GM12878 (cell line): ENCODE measurements at regions not wholly inside any gene's neighbourhood (a gene's known extent, or its start where the extent isn't known, plus 50 kb on each side); places are given as distances from the start of the nearest gene placed in this dataset.

Experiments used
- ATAC-seq: fragments of 200-7000 bp; cut with Tn5 transposase; 3 replicates; pipeline ENCODE4 v1.9.1; 2020; ENCODE audit warnings: mild to moderate bottlenecking, moderate library complexity
- BruUV-seq: library from RNA; stranded (reverse); fragments of 400-500 nt; replicated peaks from 2 replicates; lab custom pipeline; 2021; lab: Mats Ljungman, UMichigan
- CTCF ChIA-PET: fragments of 300-600 bp; sonication (Branson Sonifier 250); formaldehyde crosslinking; extraction: SDS; loops from one replicate; lab custom pipeline; 2021; ENCODE audit warnings: inconsistent platforms; lab: Yijun Ruan, JAX
- POLR2A ChIA-PET: fragments of 350-600 bp; formaldehyde crosslinking; extraction: SDS; loops from one replicate; lab custom pipeline; 2021; ENCODE audit warnings: inconsistent platforms; lab: Charles Lee
- RAD21 ChIA-PET: fragments of 300-600 bp; sonication (Branson Sonifier 250); formaldehyde crosslinking; loops from one replicate; lab custom pipeline; 2023; ENCODE audit warnings: antibody characterized with exemption; ENCODE audit not compliant: unreplicated experiment; lab: Charles Lee
- SMC1A ChIA-PET: fragments of 300-600 bp; sonication (Branson Sonifier 250); formaldehyde crosslinking; loops from one replicate; lab custom pipeline; 2023; ENCODE audit not compliant: unreplicated experiment, uncharacterized antibody; lab: Charles Lee
- DNase-seq: peaks from one replicate; pipeline ENCODE4 v3.0.0-alpha.2; 2011; ENCODE audit warnings: low read depth, low spot score
- FAIRE-seq: peaks from 3 replicates; lab custom pipeline; 2011; peaks lifted over from hg19 to GRCh38; lab: Jason Lieb, UNC
- H2AFZ ChIP-seq: 2 replicates; pipeline ENCODE4 v1.6.0; 2011; ENCODE audit warnings: low read depth, low read length, control low read depth; ENCODE audit not compliant: control insufficient read depth
- H3K27ac ChIP-seq: 2 replicates; pipeline ENCODE4 v1.5.1; 2011; ENCODE audit warnings: control low read depth; ENCODE audit not compliant: control insufficient read depth, insufficient read depth
- H3K27me3 ChIP-seq, 2 experiments: replicated peaks in 1 of 2; 2 replicates each; pipeline versions ENCODE4 v1.6.0 to v1.6.1; 2011; ENCODE audit warnings: low read length in 1 of 2; ENCODE audit not compliant: control insufficient read depth in 2 of 2, insufficient read depth in 2 of 2
- H3K36me3 ChIP-seq, 2 experiments: 2 replicates each; pipeline ENCODE4 v1.5.1; 2011; ENCODE audit warnings: low read length in 1 of 2; ENCODE audit not compliant: control insufficient read depth in 2 of 2, insufficient read depth in 2 of 2
- H3K4me1 ChIP-seq: 2 replicates; pipeline ENCODE4 v1.6.1; 2011; ENCODE audit warnings: mild to moderate bottlenecking, low read length, moderate library complexity, mixed read lengths; ENCODE audit not compliant: control insufficient read depth, insufficient read depth
- H3K4me2 ChIP-seq: 2 replicates; pipeline ENCODE4 v1.6.0; 2011; ENCODE audit warnings: control low read depth; ENCODE audit not compliant: control insufficient read depth, insufficient read depth
- H3K4me3 ChIP-seq: fragments of 200-600 bp; sonication (generic); 2 replicates; pipeline ENCODE4 v1.5.1; 2016
- H3K79me2 ChIP-seq: 2 replicates; pipeline ENCODE4 v1.6.0; 2011; ENCODE audit warnings: low read length; ENCODE audit not compliant: control insufficient read depth, insufficient read depth
- H3K9ac ChIP-seq: 2 replicates; pipeline ENCODE4 v1.8.0; 2011; ENCODE audit warnings: low read length, control low read depth, mixed read lengths; ENCODE audit not compliant: control insufficient read depth, insufficient read depth
- H3K9me3 ChIP-seq: replicated peaks from 3 replicates; pipeline ENCODE4 v1.5.1; 2011; ENCODE audit warnings: mild to moderate bottlenecking, low read length; ENCODE audit not compliant: control insufficient read depth, insufficient read depth
- H4K20me1 ChIP-seq: 2 replicates; pipeline ENCODE4 v1.6.0; 2011; ENCODE audit not compliant: control insufficient read depth, insufficient read depth
- BHLHE40 ChIP-seq, 2 experiments: fragments of 450-650 bp in 1 of 2; IDR thresholded peaks; 2 replicates each; pipeline ENCODE4 v1.6.1; 2011 to 2017; ENCODE audit warnings: low read depth in 2 of 2, borderline replicate concordance in 1 of 2, improper control_type of control experiment in 1 of 2, low read length in 1 of 2, mild to moderate bottlenecking in 1 of 2
- BMI1 ChIP-seq: fragments of 450-650 bp; IDR thresholded peaks from 2 replicates; pipeline ENCODE4 v1.6.1; 2016; ENCODE audit warnings: mild to moderate bottlenecking, moderate library complexity, borderline replicate concordance
- BRCA1 ChIP-seq: IDR thresholded peaks from 2 replicates; pipeline ENCODE4 v1.6.1; 2011; ENCODE audit warnings: low read depth, low read length, improper control_type of control experiment
- HCFC1 ChIP-seq: fragments of 150-350 bp; IDR thresholded peaks from 2 replicates; pipeline ENCODE4 v1.6.1; 2014; ENCODE audit warnings: low read length
- MXI1 ChIP-seq: fragments of 150-350 bp; IDR thresholded peaks from 2 replicates; pipeline ENCODE4 v1.6.1; 2011; ENCODE audit warnings: low read depth, mild to moderate bottlenecking, inconsistent platforms, low read length, improper control_type of control experiment
- RBBP5 ChIP-seq: fragments of 200-600 bp; sonication (generic); conservative IDR thresholded peaks from 2 replicates; pipeline ENCODE4 v1.6.1; 2016
- ZNF274 ChIP-seq: IDR thresholded peaks from one replicate; pipeline ENCODE4 v1.8.0; 2011; ENCODE audit not compliant: insufficient read length, insufficient read depth
- WGBS: methylation state at CpG from one replicate; pipeline ENCODE4 v1.1.6; 2016; ENCODE audit warnings: low lambda C conversion rate; ENCODE audit not compliant: insufficient replicate concordance, insufficient coverage; ENCODE audit errors: missing lambda C conversion rate; 5-methylcytosine and 5-hydroxymethylcytosine counted together
- in situ Hi-C: fragments of 300-500 bp; cut with MboI; formaldehyde crosslinking; loops from 9 replicates; pipeline ENCODE4 v1.14.3; 2018; ENCODE audit warnings: mixed read lengths
- intact Hi-C: fragments of 100-400 bp; cut with micrococcal nuclease; formaldehyde crosslinking; loops from one replicate; pipeline ENCODE4 v1.14.2; 2022; ENCODE audit not compliant: unreplicated experiment
- TF ChIP-seq, protein P1 (sequence below): fragments of 450-650 bp; formaldehyde crosslinking; IDR thresholded peaks from 2 replicates; pipeline ENCODE4 v1.5.0; 2022; ENCODE audit warnings: mild to moderate bottlenecking, missing genetic modification characterization
- TF ChIP-seq, protein P2 (sequence below): fragments of 450-650 bp; IDR thresholded peaks from 2 replicates; pipeline ENCODE4 v1.6.1; 2017; ENCODE audit warnings: antibody characterized with exemption, mild to moderate bottlenecking, moderate library complexity

DNA sequence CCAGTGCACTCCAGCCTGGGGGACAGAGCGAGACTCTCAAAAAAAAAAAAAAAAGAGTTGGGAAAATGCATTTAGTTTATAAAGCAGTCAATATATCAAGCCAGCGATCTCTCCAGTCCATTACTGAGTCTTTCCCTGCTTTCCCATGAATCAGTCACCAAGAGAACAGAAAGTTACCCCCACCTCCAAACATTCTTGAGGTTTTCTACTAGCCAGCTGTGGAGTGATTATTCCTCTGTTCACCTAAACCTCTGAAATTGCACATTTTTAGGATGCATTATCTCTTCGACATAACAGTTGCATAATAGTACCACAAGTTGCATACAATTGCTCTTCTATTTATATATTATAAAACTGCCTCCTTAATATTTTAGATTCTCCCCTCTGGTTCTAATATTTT lies 134.8 kb upstream of the DIO3 start (continued):
- TF ChIP-seq, protein P1, sequence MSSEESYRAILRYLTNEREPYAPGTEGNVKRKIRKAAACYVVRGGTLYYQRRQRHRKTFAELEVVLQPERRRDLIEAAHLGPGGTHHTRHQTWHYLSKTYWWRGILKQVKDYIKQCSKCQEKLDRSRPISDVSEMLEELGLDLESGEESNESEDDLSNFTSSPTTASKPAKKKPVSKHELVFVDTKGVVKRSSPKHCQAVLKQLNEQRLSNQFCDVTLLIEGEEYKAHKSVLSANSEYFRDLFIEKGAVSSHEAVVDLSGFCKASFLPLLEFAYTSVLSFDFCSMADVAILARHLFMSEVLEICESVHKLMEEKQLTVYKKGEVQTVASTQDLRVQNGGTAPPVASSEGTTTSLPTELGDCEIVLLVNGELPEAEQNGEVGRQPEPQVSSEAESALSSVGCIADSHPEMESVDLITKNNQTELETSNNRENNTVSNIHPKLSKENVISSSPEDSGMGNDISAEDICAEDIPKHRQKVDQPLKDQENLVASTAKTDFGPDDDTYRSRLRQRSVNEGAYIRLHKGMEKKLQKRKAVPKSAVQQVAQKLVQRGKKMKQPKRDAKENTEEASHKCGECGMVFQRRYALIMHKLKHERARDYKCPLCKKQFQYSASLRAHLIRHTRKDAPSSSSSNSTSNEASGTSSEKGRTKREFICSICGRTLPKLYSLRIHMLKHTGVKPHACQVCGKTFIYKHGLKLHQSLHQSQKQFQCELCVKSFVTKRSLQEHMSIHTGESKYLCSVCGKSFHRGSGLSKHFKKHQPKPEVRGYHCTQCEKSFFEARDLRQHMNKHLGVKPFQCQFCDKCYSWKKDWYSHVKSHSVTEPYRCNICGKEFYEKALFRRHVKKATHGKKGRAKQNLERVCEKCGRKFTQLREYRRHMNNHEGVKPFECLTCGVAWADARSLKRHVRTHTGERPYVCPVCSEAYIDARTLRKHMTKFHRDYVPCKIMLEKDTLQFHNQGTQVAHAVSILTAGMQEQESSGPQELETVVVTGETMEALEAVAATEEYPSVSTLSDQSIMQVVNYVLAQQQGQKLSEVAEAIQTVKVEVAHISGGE (CRISPR knock-in tag), result no peak

DNA sequence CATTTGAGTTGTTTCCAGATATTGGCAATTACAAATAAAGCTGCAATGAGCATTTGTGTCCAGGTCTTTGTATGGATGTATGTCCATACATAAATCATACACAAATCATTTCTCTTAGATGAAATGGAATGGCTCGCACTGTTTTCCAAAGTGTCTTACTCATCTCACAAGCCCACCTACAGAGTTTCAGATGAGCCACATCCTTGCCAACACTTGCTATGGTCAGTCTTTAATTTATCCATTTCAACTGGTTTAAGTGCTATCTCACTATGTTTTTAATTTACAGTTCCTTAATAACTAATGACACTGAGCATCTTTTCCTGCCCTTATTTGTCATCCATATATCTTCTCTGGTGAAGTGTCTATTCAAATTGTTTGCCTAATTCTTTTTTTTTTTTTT lies 132.9 kb upstream of the DIO3 start:
- CTCF ChIA-PET, result no interaction called here
- POLR2A ChIA-PET, result no interaction called here
- no peak for DNase-seq
- no peak overlapping the region for H3K4me3 ChIP-seq
- BruUV-seq, result no TSS peak
- H3K9me3 ChIP-seq, result no peaks in the 10 kb centered on the region
- no peaks in the 10 kb centered on the region for H4K20me1 ChIP-seq
- no peaks in the 10 kb centered on the region for H3K36me3 ChIP-seq
- H3K4me1 ChIP-seq, result no peaks in the 10 kb centered on the region
- TF ChIP-seq HCFC1 (no peak), ZNF274 (no peak), MXI1 (no peak), BMI1 (no peak), RBBP5 (no peak), BRCA1 (no peak), BHLHE40 (IDR thresholded peaks at IDR 0.05; ENCODE audit: borderline replicate concordance in 1 of 2, low read depth in 2 of 2, low read length in 1 of 2) (no peak)
- TF ChIP-seq, protein P2, sequence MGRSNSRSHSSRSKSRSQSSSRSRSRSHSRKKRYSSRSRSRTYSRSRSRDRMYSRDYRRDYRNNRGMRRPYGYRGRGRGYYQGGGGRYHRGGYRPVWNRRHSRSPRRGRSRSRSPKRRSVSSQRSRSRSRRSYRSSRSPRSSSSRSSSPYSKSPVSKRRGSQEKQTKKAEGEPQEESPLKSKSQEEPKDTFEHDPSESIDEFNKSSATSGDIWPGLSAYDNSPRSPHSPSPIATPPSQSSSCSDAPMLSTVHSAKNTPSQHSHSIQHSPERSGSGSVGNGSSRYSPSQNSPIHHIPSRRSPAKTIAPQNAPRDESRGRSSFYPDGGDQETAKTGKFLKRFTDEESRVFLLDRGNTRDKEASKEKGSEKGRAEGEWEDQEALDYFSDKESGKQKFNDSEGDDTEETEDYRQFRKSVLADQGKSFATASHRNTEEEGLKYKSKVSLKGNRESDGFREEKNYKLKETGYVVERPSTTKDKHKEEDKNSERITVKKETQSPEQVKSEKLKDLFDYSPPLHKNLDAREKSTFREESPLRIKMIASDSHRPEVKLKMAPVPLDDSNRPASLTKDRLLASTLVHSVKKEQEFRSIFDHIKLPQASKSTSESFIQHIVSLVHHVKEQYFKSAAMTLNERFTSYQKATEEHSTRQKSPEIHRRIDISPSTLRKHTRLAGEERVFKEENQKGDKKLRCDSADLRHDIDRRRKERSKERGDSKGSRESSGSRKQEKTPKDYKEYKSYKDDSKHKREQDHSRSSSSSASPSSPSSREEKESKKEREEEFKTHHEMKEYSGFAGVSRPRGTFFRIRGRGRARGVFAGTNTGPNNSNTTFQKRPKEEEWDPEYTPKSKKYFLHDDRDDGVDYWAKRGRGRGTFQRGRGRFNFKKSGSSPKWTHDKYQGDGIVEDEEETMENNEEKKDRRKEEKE, result no peak
- no peak overlapping the region for H3K9ac ChIP-seq
- RAD21 ChIA-PET, result no interaction called here
- no peak for ATAC-seq
- no peak overlapping the region for H2AFZ ChIP-seq
- 40% methylated on average over 1 of the region's 1 CpG for WGBS
- no peak overlapping the region for H3K4me2 ChIP-seq
- no peaks in the 10 kb centered on the region for H3K79me2 ChIP-seq
- no peak for FAIRE-seq
- H3K27me3 ChIP-seq, result no peaks in the 10 kb centered on the region
- SMC1A ChIA-PET, result no interaction called here
- intact Hi-C loops, result no loop called here
- no peak overlapping the region for H3K27ac ChIP-seq
- in situ Hi-C loops, result no loop called here
